OCI-LY7 (cell line): ENCODE measurements at regions not wholly inside any gene's neighbourhood (a gene's known extent, or its start where the extent isn't known, plus 50 kb on each side); places are given as distances from the start of the nearest gene placed in this dataset.

Experiments used
- BruUV-seq: library from RNA; stranded (reverse); fragments of 400-500 nt; replicated peaks from 2 replicates; lab custom pipeline; 2021; lab: Mats Ljungman, UMichigan
- CTCF ChIA-PET: fragments of 300-600 bp; sonication (Branson Sonifier 250); formaldehyde crosslinking; loops from one replicate; lab custom pipeline; 2022; ENCODE audit warnings: antibody characterized with exemption; ENCODE audit not compliant: unreplicated experiment; lab: Charles Lee
- POLR2A ChIA-PET: fragments of 300-600 bp; sonication (Branson Sonifier 250); formaldehyde crosslinking; loops from one replicate; lab custom pipeline; 2022; ENCODE audit warnings: antibody characterized with exemption; lab: Charles Lee
- DNase-seq: peaks from one replicate; pipeline ENCODE4 v3.0.0-alpha.2; 2015; ENCODE audit warnings: low spot score
- H2AFZ ChIP-seq: fragments of 200-600 bp; sonication (generic), shearing (Covaris generic); 2 replicates; pipeline ENCODE4 v1.6.1; 2014; ENCODE audit warnings: mild to moderate bottlenecking, antibody characterized with exemption, low read length, moderate library complexity
- H3K27ac ChIP-seq: fragments of 200-600 bp; sonication (generic); 2 replicates; pipeline ENCODE4 v1.5.1; 2014; ENCODE audit warnings: mixed run types, low read depth, mild to moderate bottlenecking, moderate library complexity, low read length, inconsistent platforms; ENCODE audit not compliant: poor library complexity, severe bottlenecking
- H3K36me3 ChIP-seq: fragments of 200-600 bp; sonication (generic); 2 replicates; pipeline ENCODE4 v1.6.1; 2014; ENCODE audit warnings: mild to moderate bottlenecking, antibody characterized with exemption, low read length, moderate library complexity, mixed read lengths; ENCODE audit not compliant: insufficient read depth
- H3K4me1 ChIP-seq: fragments of 200-600 bp; sonication (generic); 2 replicates; pipeline ENCODE4 v1.5.1; 2014; ENCODE audit warnings: mild to moderate bottlenecking, low read length; ENCODE audit not compliant: insufficient read depth, poor library complexity, severe bottlenecking
- H3K4me2 ChIP-seq: fragments of 200-600 bp; sonication (generic); 2 replicates; pipeline ENCODE4 v1.6.1; 2014; ENCODE audit warnings: mild to moderate bottlenecking, low read length
- H3K4me3 ChIP-seq: fragments of 200-600 bp; sonication (generic); 2 replicates; pipeline ENCODE4 v1.5.1; 2014; ENCODE audit warnings: mild to moderate bottlenecking, low read depth, low read length; ENCODE audit not compliant: poor library complexity, severe bottlenecking
- H3K79me2 ChIP-seq: fragments of 200-600 bp; sonication (generic); 2 replicates; pipeline ENCODE4 v1.6.1; 2016; ENCODE audit warnings: low read depth, mild to moderate bottlenecking, low read length, moderate library complexity, mixed read lengths; ENCODE audit not compliant: insufficient read depth
- H3K9me2 ChIP-seq: fragments of 200-600 bp; sonication (generic); 2 replicates; pipeline ENCODE4 v1.6.1; 2016; ENCODE audit warnings: mild to moderate bottlenecking, low read length, mixed read lengths; ENCODE audit not compliant: insufficient read depth
- H3K9me3 ChIP-seq: fragments of 200-600 bp; sonication (generic); 2 replicates; pipeline ENCODE4 v1.6.1; 2014; ENCODE audit warnings: mild to moderate bottlenecking, mixed run types, low read length, mixed read lengths
- H4K20me1 ChIP-seq: fragments of 200-600 bp; sonication (generic); 2 replicates; pipeline ENCODE4 v1.6.1; 2014; ENCODE audit warnings: mild to moderate bottlenecking, antibody characterized with exemption, low read length, moderate library complexity, mixed read lengths; ENCODE audit not compliant: insufficient read depth
- EZH2phosphoT487 ChIP-seq: fragments of 200-600 bp; sonication (generic); IDR thresholded peaks from 2 replicates; pipeline ENCODE4 v1.6.1; 2018; ENCODE audit warnings: low read depth, borderline replicate concordance, mild to moderate bottlenecking, mixed run types, antibody characterized with exemption, low read length, moderate library complexity, mixed read lengths
- intact Hi-C: fragments of 100-400 bp; cut with micrococcal nuclease; formaldehyde crosslinking; loops from one replicate; pipeline ENCODE4 v1.10.0; 2022; ENCODE audit not compliant: unreplicated experiment
- TF ChIP-seq, protein P1 (sequence below): fragments of 200-600 bp; sonication (generic); conservative IDR thresholded peaks from 2 replicates; pipeline ENCODE4 v1.5.1; 2014; ENCODE audit warnings: mild to moderate bottlenecking, antibody characterized with exemption, low read length, moderate library complexity, mixed read lengths

DNA sequence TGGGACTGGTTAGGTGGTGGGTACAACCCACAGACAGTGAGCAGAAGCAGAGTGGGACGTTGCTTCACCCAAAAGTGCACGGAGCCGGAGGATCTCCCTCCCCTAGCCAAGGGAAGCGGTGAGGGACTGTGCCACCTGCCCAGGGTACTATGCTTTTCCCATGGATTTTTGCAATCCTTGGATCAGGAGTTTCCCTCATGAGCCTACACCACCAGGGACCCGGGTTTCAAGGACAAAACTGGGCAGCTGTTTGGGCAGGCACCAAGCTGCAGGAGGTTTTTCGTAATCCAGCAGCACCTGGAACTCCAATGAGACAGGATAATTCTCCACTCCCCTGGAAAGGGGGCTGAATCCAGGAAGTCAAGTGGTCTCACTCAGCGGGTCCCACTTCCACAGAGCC lies 209.1 kb upstream of the CXCL12 start:
- no peaks in the 10 kb centered on the region for H3K4me1 ChIP-seq
- no peak overlapping the region for H3K27ac ChIP-seq
- H3K36me3 ChIP-seq: no peaks in the 10 kb centered on the region
- H3K4me3 ChIP-seq: no peak overlapping the region
- DNase-seq: no peak
- H4K20me1 ChIP-seq: no peaks in the 10 kb centered on the region
- no peak overlapping the region for H3K4me2 ChIP-seq
- no peaks in the 10 kb centered on the region for H3K9me3 ChIP-seq
- ChIA-PET POLR2A (no interaction called here), CTCF (no interaction called here)
- H3K9me2 ChIP-seq: no peaks in the 10 kb centered on the region
- H3K79me2 ChIP-seq: no peaks in the 10 kb centered on the region
- no TSS peak for BruUV-seq
- no peak overlapping the region for H2AFZ ChIP-seq
- TF ChIP-seq, protein P1, sequence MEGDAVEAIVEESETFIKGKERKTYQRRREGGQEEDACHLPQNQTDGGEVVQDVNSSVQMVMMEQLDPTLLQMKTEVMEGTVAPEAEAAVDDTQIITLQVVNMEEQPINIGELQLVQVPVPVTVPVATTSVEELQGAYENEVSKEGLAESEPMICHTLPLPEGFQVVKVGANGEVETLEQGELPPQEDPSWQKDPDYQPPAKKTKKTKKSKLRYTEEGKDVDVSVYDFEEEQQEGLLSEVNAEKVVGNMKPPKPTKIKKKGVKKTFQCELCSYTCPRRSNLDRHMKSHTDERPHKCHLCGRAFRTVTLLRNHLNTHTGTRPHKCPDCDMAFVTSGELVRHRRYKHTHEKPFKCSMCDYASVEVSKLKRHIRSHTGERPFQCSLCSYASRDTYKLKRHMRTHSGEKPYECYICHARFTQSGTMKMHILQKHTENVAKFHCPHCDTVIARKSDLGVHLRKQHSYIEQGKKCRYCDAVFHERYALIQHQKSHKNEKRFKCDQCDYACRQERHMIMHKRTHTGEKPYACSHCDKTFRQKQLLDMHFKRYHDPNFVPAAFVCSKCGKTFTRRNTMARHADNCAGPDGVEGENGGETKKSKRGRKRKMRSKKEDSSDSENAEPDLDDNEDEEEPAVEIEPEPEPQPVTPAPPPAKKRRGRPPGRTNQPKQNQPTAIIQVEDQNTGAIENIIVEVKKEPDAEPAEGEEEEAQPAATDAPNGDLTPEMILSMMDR: no peak
- TF ChIP-seq EZH2phosphoT487: no peak
- intact Hi-C loops: no loop called here

DNA sequence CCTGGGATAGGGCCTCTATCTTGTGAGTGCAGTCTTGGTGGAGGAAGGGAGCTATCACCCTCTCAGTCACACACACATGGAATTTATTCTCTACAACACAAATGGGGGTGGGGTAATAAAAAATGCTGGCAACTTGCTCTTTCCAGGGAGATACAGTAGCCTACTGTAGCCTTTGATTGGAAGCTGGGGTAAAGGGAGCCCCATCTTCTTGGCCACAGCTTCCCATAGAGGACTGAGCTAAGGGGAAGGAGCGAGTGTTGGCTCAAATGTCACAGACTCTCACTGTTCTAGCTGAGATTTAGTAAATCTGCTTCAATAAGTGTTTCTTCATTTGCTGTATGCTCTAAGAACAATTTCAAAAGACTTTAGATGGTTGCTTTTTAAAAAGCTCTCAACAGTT lies 222.2 kb upstream of the CXCL12 start:
- ChIA-PET POLR2A (interaction anchor here (0.5 to 0.6 kb wide), 2 partner anchors 29 to 111 kb away, joined by 3 to 4 read pairs; no protein-coding TSS in a partner anchor), CTCF (no interaction called here)
- no TSS peak for BruUV-seq
- Histone ChIP-seq H3K36me3 (no peaks in the 10 kb centered on the region), H3K79me2 (no peaks in the 10 kb centered on the region), H3K4me2 (no peak overlapping the region), H3K9me2 (no peaks in the 10 kb centered on the region), H3K4me1 (no peaks in the 10 kb centered on the region), H3K9me3 (no peaks in the 10 kb centered on the region), H4K20me1 (no peaks in the 10 kb centered on the region), H3K4me3 (no peak overlapping the region), H3K27ac (no peak overlapping the region), H2AFZ (no peak overlapping the region)
- intact Hi-C loops: no loop called here
- TF ChIP-seq, protein P1: no peak
- TF ChIP-seq EZH2phosphoT487: no peak
- no peak for DNase-seq

DNA sequence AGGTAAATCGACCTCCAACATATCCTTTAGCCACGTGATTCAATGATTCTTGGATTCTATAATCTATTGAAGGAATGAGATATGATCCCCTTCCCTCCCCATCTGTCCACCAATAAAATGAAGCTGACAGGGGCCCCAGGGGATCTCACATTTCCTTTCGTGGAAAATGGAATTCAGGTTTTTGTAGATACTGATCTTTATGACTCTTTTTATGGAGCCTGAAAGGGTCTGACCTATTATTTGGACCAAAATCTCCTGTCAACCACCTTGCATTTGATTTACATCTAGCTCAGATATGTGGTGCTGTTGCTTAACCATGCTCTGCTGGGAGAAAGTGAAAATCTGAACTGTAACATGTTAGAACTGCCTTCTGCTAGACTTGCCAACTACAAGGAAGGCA lies 234.0 kb upstream of the CXCL12 start:
- ChIA-PET CTCF (no interaction called here), POLR2A (no interaction called here)
- H3K9me2 ChIP-seq: no peaks in the 10 kb centered on the region
- no peaks in the 10 kb centered on the region for H3K4me1 ChIP-seq
- no peak overlapping the region for H3K27ac ChIP-seq
- no TSS peak for BruUV-seq
- no peaks in the 10 kb centered on the region for H3K9me3 ChIP-seq
- H3K79me2 ChIP-seq: no peaks in the 10 kb centered on the region
- intact Hi-C loops: no loop called here
- no peak overlapping the region for H3K4me3 ChIP-seq
- H3K4me2 ChIP-seq: no peak overlapping the region
- no peak for TF ChIP-seq EZH2phosphoT487
- TF ChIP-seq, protein P1: no peak
- no peak for DNase-seq
- no peaks in the 10 kb centered on the region for H4K20me1 ChIP-seq
- H2AFZ ChIP-seq: no peak overlapping the region
- H3K36me3 ChIP-seq: no peaks in the 10 kb centered on the region
